ENCODE measurements at regions not wholly inside any gene's neighbourhood (a gene's known extent, or its start where the extent isn't known, plus 50 kb on each side); places are given as distances from the start of the nearest gene placed in this dataset.

DNA sequence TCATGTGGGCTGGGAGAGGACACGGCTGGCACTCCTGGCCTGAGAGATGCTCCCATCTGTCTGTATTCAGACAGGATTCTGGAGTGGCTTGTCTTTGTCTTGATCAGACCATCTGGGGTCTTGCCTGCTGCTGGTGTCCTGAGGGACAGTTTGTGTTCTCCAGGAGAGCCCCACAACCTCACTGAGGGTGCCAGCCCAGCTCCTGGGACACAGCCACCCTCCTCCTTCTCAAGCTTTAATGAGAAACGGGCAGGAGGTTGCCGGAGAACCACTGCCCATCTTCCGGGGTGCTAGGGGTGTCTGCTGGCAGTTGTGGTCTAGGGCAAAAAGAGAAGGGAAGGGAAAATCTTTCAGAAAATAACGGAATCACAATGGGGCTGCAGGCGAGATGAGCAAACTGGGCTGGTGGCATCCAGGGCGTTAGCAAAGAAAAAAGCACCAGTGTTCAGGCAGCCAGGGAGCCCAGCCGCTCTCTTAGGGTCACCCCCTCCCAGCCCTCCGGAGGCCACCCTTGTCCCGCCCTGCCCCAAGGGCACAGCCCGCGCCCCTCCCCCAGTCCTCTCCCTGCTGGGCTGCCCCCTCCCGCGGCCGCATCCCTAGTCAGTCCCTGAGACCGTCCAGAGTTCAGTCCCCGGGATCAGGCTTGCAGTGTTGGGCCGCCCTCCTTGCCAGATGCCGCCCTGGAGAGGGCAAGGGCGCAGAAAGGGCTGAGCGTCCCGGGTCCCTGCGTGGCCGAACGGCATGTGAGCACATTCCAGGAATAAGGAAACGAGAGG, 824.7 kb downstream of the KCNJ18 start (continued):
- TF ChIP-seq MED13 (CRISPR knock-in tag; IDR thresholded peaks at IDR 0.05) (no peak), ZNF570 (CRISPR knock-in tag; IDR thresholded peaks at IDR 0.05; ENCODE audit: borderline replicate concordance) (no peak)

GRCh38 chr17:22517716-22518115, 825.4 kb downstream of the KCNJ18 start:
- POLR2A ChIA-PET, result no interaction called here
- no peaks in the 10 kb centered on the region for H3K79me2 ChIP-seq (ENCODE audit: insufficient read depth, low read length)
- H3K9ac ChIP-seq (ENCODE audit: insufficient read depth, low read depth, low read length), result no peak overlapping the region
- H3K4me2 ChIP-seq (ENCODE audit: low read depth, low read length), result no peak overlapping the region
- H3K4me1 ChIP-seq (ENCODE audit: insufficient read depth, low read length), result no peaks in the 10 kb centered on the region
- H3K4me3 ChIP-seq (replicated peaks in 1 of 3; ENCODE audit: insufficient read depth in 1 of 3, low read depth in 2 of 3, low read length in 3 of 3), result no peak overlapping the region
- DNase-seq (ENCODE audit: low spot score), result no peak
- in situ Hi-C loops (cut with HindIII; ENCODE audit: extremely low pct_ligation_motif_present, low pct_unique_long_range_greater_than_20kb), result no loop called here
- no peak for FAIRE-seq
- H4K20me1 ChIP-seq (ENCODE audit: insufficient read depth, low read length), result no peaks in the 10 kb centered on the region
- H3K36me3 ChIP-seq (replicated peaks in 1 of 2; ENCODE audit: control insufficient read depth in 1 of 2, insufficient read depth in 2 of 2, low read length in 2 of 2), result no peaks in the 10 kb centered on the region
- no peak overlapping the region for H2AFZ ChIP-seq (ENCODE audit: low read length)
- H3K27me3 ChIP-seq (ENCODE audit: control insufficient read depth in 1 of 2, insufficient read depth in 2 of 2, low read length in 2 of 2), result no peaks in the 10 kb centered on the region
- intact Hi-C loops (cut with micrococcal nuclease; ENCODE audit: unreplicated experiment), result no loop called here
- ATAC-seq, result no peak
- BruUV-seq (replicated peaks), result no TSS peak
- H3K9me3 ChIP-seq (ENCODE audit: low read length), result no peaks in the 10 kb centered on the region
- whole genome bisulfite sequencing (ENCODE audit: low lambda C conversion rate), result 35% methylated on average over 20 of the region's 20 CpGs
- CTCF ChIA-PET (ENCODE audit: low intra/inter-chr PET ratio, low total read pairs), result no interaction called here
- no peak overlapping the region for H3K27ac ChIP-seq (ENCODE audit: extremely low read length, insufficient read depth, low read length)
- TF ChIP-seq ZNF574 (CRISPR knock-in tag; IDR thresholded peaks at IDR 0.05) (no peak), SCMH1 (CRISPR knock-in tag; IDR thresholded peaks at IDR 0.05; ENCODE audit: borderline replicate concordance) (no peak), U2AF2 (IDR thresholded peaks at IDR 0.05; ENCODE audit: low read depth, low read length) (no peak), ZNF724P (CRISPR knock-in tag; IDR thresholded peaks at IDR 0.05; ENCODE audit: borderline replicate concordance) (no peak), SRSF4 (IDR thresholded peaks at IDR 0.05; ENCODE audit: low read depth, low read length, poor library complexity, severe bottlenecking) (no peak), ATRX (CRISPR knock-in tag; IDR thresholded peaks at IDR 0.05; ENCODE audit: borderline replicate concordance) (no peak), RFX1 (IDR thresholded peaks at IDR 0.05) (no peak), YY1 (IDR thresholded peaks at IDR 0.05; ENCODE audit: insufficient read depth, insufficient replicate concordance, low read depth, low read length) (no peak), PHB2 (IDR thresholded peaks at IDR 0.05; ENCODE audit: partially characterized antibody) (no peak), SSRP1 (CRISPR knock-in tag; IDR thresholded peaks at IDR 0.05) (no peak), NFE2L2 (IDR thresholded peaks at IDR 0.05; ENCODE audit: low read length) (no peak), HNRNPK (IDR thresholded peaks at IDR 0.05; ENCODE audit: low read depth, low read length, poor library complexity, severe bottlenecking) (no peak), ARID2 (CRISPR knock-in tag; IDR thresholded peaks at IDR 0.05; ENCODE audit: borderline replicate concordance) (no peak), PHF21A (CRISPR knock-in tag; IDR thresholded peaks at IDR 0.05) (no peak), ZNF30 (CRISPR knock-in tag; IDR thresholded peaks at IDR 0.05) (no peak)
- TF ChIP-seq, protein P1, sequence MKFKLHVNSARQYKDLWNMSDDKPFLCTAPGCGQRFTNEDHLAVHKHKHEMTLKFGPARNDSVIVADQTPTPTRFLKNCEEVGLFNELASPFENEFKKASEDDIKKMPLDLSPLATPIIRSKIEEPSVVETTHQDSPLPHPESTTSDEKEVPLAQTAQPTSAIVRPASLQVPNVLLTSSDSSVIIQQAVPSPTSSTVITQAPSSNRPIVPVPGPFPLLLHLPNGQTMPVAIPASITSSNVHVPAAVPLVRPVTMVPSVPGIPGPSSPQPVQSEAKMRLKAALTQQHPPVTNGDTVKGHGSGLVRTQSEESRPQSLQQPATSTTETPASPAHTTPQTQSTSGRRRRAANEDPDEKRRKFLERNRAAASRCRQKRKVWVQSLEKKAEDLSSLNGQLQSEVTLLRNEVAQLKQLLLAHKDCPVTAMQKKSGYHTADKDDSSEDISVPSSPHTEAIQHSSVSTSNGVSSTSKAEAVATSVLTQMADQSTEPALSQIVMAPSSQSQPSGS (CRISPR knock-in tag; IDR thresholded peaks at IDR 0.05), result no peak
- TF ChIP-seq, protein P2, sequence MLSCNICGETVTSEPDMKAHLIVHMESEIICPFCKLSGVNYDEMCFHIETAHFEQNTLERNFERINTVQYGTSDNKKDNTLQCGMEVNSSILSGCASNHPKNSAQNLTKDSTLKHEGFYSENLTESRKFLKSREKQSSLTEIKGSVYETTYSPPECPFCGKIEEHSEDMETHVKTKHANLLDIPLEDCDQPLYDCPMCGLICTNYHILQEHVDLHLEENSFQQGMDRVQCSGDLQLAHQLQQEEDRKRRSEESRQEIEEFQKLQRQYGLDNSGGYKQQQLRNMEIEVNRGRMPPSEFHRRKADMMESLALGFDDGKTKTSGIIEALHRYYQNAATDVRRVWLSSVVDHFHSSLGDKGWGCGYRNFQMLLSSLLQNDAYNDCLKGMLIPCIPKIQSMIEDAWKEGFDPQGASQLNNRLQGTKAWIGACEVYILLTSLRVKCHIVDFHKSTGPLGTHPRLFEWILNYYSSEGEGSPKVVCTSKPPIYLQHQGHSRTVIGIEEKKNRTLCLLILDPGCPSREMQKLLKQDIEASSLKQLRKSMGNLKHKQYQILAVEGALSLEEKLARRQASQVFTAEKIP (CRISPR knock-in tag; IDR thresholded peaks at IDR 0.05; ENCODE audit: borderline replicate concordance), result no peak
